ENCODE measurements at regions not wholly inside any gene's neighbourhood (a gene's known extent, or its start where the extent isn't known, plus 50 kb on each side); places are given as distances from the start of the nearest gene placed in this dataset.
"Not testable (repeated sequence)": the region's sequence is repeated elsewhere in the genome, so short reads cannot be mapped to it uniquely, and the experiment has no call there.

GRCh38 chr4:155592179-155592937, 74.3 kb upstream of the GUCY1A1 start:
- intact Hi-C loops (cut with micrococcal nuclease) = no loop called here

DNA sequence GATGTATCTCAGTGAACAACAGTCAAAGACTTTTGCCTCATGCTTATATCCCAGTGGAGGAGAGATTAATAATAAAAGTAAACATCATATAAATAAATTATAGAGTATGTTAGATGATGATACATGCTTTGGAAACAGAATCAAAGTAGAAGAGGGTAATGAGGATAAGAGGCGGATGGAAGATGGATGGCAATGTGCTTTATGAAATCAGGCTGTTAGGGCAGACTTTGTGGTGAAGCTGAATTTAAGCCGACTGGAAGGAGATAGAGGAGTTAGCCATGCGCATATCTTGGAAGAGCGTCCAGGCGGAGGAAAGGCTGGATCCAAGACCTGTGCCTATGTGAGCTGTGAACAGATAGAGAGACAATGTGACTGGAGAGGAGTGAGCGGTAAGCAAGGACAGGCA, 74.9 kb upstream of the GUCY1A1 start:
- intact Hi-C loops (cut with micrococcal nuclease) = no loop called here

DNA sequence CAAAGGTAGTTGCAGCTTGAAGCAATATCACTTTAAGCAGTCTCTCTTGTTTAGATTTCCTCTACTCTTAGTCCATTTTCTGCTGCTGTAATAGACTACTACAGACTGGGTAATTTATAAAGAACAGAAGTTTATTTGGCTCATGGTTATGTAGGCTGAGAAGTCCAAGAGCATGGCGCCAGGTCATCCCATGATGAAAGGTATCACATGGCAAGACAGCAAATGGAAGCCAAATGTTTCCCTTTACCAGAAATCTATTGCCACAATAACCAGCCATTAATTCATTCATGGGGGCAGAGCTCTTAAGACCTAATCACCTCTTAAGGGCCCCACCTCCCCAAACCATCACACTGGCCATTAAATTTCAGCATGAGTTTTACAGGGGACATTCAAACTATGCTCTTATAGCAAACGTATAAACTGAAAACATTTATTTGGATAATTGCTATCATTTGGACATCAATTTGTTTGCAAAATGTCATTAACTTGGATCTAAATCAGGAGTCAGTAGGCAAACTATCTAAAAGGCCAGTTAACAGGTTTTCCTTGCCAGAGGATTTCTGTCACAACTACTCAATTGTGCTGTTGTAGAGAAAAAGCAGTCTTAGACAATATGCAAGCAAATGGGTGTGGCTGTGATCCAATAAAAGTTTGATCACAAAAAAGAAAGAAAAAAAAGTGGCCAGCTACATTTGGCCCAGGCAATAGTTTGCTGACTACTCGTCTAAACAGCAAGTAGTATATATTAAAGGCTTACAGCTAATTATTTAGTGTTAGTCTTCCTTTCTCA, 75.7 kb upstream of the GUCY1A1 start:
- intact Hi-C loops (cut with micrococcal nuclease) = no loop called here

GRCh38 chr4:155588437-155588836, 78.2 kb upstream of the GUCY1A1 start:
- intact Hi-C loops (cut with micrococcal nuclease) = loop anchor here (5.0 kb wide), 1 partner anchor 169 kb away; the partner anchor contains the start of gene GUCY1B1

- intact Hi-C loops (cut with micrococcal nuclease) = loop anchor here (5.0 kb wide), 1 partner anchor 170 kb away; the partner anchor contains the start of gene GUCY1B1
Observed at GRCh38 chr4:155587766-155588165, 78.9 kb upstream of the GUCY1A1 start.

DNA sequence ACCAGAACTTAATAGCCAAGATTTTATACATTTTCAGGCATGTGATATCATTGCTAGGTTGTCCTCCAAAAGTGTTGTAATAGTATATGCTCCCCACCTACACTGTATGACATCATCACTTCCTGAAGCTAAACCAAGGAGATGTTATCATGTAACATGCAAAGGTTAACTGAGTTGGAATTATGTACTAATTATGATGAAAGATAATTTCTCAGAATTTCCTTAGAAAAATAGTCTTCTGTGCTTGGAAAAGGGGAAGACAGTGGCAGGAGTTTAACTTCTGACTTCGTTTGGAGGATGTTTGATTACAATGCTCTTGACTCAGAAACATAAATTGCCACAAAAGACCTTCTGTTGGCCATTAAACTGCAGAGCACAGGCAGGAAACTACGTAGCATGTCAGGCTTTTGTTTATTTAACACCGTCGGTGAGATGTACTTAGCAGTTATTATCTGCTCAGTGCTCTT, 83.6 kb upstream of the GUCY1A1 start:
- intact Hi-C loops (cut with micrococcal nuclease) = loop anchor here (1.0 to 2.0 kb wide), 3 partner anchors 56 to 370 kb away; partner anchors contain the start of genes CTSO and MAP9

- intact Hi-C loops (cut with micrococcal nuclease) = loop anchor here (2.0 kb wide), 1 partner anchor 205 kb away; the partner anchor contains the start of gene MAP9
Observed at GRCh38 chr4:155582041-155582440, 84.6 kb upstream of the GUCY1A1 start.

GRCh38 chr4:155578726-155579370, 87.8 kb upstream of the GUCY1A1 start:
- intact Hi-C loops (cut with micrococcal nuclease) = no loop called here

DNA sequence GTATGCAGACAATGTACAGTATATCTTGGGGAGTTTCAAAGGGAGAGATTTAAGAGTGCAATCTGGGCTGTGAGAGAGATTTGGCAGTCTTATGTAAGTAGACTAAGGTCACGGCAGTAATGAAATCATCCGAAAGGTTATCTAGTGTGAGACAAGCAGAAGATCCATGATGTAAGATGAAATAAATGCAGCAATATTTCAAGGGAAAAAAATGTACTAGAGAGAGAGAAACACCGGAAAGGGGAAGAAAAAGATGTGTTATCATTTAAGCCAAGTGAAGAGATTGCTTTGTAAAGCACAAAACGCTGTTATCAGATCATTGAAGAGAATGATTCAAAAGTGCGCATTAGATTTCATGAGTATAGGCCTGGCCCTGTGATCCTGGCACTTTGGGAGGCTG, 88.4 kb upstream of the GUCY1A1 start:
- intact Hi-C loops (cut with micrococcal nuclease) = no loop called here

- intact Hi-C loops (cut with micrococcal nuclease) = not testable (repeated sequence)
Observed at GRCh38 chr4:155574329-155574728, 92.3 kb upstream of the GUCY1A1 start.

DNA sequence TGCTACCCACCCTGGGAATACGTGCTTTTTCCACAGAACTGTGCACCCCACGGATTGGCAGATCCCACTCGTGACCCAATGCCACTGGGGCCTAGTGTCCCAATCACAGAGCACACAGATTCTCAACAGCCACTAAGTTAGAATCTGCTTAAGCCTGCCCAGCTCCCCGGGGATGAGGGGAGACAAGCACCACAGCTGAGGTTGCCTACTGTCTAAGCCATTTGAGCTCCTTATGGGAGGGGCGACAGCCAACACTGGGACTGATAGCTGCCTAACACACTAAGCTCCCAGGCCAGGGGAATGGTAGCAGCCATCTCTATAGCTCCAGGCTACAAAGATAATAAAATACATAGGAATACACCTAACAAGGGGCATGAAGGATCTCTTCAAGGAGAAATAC, 93.5 kb upstream of the GUCY1A1 start:
- intact Hi-C loops (cut with micrococcal nuclease) = no loop called here

GRCh38 chr4:155572106-155572703, 94.4 kb upstream of the GUCY1A1 start:
- intact Hi-C loops (cut with micrococcal nuclease) = no loop called here

DNA sequence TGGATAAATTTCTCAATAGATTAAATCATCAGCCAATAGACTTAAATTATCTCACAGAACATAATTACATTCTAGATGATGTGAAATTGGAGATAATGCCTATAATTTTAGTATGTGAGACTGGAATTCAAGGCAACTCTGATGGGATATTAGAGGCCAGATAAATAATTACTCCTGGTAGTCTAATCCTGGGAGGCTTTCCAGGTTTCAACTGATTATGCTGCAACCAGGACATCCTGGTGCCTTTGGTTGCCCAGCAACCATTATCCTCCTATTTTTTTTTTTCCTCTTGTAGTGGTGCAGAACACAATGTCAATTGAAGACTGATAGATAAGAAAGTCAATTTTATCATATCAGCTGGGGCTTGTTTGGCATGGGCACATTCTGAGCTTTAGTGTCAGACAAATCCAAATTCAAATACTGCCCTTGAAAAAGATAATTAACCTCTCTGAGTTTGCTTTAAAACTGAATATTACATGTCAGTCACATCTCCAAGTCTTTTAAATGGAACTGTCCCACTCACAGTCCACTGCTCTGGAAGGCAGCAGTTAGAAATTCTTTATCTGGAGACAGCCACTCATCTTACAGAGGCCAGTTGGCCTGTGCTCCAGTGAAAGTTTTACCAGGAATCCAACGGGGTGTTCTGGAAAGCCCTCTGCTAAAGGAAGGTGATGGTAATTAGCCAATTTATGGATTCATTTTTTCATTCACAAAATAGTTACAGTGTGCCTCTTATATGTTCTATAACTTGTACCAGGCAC, 95.3 kb upstream of the GUCY1A1 start:
- intact Hi-C loops (cut with micrococcal nuclease) = no loop called here

- intact Hi-C loops (cut with micrococcal nuclease) = no loop called here
Observed at GRCh38 chr4:155570661-155571060, 96.0 kb upstream of the GUCY1A1 start.

DNA sequence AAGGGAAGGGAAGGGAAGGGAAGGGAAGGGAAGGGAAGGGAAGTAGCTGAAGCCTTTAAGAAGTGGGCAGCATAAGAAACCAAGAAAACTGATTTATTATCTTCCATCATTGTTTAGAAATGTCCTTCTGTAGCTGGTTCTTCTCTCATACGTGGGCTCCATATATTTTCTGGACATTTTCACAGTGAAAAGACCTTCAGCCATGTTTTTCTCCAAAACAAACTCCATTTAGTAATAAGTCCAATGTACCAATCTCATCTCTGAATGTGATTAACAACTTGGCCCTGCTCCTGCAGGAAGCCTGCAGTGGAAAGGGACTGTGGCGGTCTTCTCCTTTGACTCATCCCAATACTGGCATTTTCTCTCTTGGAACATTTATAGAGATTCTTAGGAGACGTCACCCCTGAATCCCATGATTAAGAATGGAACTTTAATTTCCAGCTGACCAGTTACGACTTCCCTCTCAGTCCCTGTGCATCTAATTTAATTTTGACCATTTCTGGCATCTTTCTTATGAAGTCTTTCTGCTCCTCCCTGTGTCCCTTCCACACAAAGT, 96.6 kb upstream of the GUCY1A1 start:
- intact Hi-C loops (cut with micrococcal nuclease) = no loop called here

DNA sequence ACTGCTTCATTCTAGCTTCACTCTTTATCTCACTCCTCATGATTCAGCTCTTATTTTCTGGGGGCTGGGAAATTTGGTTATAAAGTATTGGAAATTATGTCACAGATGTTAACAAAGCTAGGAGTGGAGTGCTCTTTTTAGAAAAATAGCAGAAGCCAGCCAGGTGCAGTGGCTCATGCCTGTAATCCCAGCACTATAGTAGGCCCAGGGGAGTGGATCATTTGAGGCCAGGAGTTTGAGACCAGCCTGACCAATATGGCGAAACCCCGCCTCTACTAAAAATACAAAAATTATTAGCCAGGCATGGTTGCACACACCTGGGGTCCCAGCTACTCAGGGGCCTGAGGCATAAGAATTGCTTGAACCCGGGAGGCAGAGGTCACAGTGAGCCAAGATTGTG, 97.2 kb upstream of the GUCY1A1 start:
- intact Hi-C loops (cut with micrococcal nuclease) = no loop called here

DNA sequence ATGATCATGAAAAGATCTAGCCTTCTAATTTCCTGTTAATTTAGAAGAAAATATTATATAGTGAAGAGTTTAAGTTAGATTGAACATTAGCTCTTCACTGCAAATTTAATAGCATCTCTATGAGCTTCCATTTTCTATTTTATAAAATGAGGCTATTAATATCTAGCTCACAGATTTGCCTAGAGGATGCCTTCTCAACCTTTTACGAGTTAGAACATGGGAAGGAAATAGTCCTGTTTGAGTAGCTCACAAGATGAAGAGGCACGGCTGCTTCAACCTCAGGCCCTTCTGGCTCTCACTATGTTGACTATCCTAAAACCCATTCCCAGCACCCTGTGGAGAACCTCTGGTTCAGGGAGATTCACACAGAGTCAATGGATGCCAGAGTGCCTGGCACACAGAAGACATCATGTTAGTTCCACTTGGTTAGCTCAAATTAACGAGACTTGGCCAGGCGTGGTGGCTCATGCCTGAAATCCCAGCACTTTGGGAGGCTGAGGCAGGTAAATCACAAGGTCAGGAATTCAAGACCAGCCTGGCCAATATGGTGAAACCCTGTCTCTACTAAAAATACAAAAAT, 97.9 kb upstream of the GUCY1A1 start:
- intact Hi-C loops (cut with micrococcal nuclease) = no loop called here

DNA sequence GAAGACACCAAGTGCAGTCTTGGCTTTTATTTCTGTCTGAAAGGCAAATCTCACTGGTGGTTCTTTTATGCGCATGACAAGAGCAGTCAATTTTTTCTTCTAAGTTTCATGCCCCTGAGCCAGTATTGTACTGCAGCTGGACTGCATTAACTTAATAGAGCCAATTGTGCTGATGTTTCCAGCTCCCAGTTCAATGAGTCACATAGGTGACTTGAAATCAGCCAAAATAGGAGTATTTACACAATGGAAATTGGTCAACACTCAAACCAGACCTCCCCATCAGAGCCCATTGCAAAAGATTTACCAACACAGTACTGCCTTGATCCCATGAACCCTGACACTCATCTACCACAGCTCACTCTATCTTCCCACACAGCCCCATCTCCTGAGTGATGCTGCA, 100.3 kb upstream of the GUCY1A1 start:
- intact Hi-C loops (cut with micrococcal nuclease) = no loop called here

DNA sequence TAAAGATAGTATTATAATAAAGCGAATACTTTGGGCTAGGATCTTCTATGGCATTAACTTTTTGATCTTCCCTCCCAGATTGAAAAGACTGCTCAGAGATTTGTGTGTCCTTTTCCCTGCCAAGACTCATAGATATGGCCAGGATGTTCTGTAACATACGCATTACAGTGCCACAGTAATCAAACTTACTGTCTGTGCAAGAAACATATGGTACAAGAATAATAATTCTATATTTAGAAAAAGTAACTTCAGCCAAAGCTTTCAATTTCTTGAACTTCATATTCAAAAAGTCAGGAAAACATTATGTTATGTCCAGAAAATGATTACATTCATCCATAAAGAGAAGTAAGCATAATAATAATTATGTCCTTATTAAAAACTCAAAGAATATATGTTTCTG, 100.9 kb upstream of the GUCY1A1 start:
- intact Hi-C loops (cut with micrococcal nuclease) = no loop called here

- intact Hi-C loops (cut with micrococcal nuclease) = no loop called here
Observed at GRCh38 chr4:155565330-155565729, 101.3 kb upstream of the GUCY1A1 start.

Measured in T-helper 1 cell treated with Interleukin-12 subunit alpha and Interleukin-12 subunit beta and Interleukin-4 antibody, amounts not matched to agents 30 ng/mL and 1 ng/mL, for 36 hours (primary cell).